ENCODE measurements at regions not wholly inside any gene's neighbourhood (a gene's known extent, or its start where the extent isn't known, plus 50 kb on each side); places are given as distances from the start of the nearest gene placed in this dataset.

GRCh38 chr18:75857558-75857957 lies 430.1 kb upstream of the SMIM21 start (continued):
- TF ChIP-seq, protein P1, sequence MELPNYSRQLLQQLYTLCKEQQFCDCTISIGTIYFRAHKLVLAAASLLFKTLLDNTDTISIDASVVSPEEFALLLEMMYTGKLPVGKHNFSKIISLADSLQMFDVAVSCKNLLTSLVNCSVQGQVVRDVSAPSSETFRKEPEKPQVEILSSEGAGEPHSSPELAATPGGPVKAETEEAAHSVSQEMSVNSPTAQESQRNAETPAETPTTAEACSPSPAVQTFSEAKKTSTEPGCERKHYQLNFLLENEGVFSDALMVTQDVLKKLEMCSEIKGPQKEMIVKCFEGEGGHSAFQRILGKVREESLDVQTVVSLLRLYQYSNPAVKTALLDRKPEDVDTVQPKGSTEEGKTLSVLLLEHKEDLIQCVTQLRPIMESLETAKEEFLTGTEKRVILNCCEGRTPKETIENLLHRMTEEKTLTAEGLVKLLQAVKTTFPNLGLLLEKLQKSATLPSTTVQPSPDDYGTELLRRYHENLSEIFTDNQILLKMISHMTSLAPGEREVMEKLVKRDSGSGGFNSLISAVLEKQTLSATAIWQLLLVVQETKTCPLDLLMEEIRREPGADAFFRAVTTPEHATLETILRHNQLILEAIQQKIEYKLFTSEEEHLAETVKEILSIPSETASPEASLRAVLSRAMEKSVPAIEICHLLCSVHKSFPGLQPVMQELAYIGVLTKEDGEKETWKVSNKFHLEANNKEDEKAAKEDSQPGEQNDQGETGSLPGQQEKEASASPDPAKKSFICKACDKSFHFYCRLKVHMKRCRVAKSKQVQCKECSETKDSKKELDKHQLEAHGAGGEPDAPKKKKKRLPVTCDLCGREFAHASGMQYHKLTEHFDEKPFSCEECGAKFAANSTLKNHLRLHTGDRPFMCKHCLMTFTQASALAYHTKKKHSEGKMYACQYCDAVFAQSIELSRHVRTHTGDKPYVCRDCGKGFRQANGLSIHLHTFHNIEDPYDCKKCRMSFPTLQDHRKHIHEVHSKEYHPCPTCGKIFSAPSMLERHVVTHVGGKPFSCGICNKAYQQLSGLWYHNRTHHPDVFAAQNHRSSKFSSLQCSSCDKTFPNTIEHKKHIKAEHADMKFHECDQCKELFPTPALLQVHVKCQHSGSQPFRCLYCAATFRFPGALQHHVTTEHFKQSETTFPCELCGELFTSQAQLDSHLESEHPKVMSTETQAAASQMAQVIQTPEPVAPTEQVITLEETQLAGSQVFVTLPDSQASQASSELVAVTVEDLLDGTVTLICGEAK (IDR thresholded peaks at IDR 0.05): no peak
- TF ChIP-seq, protein P1 (CRISPR knock-in tag; IDR thresholded peaks at IDR 0.05): no peak
- TF ChIP-seq KDM1A (IDR thresholded peaks at IDR 0.05) (no peak), PCBP1 (IDR thresholded peaks at IDR 0.05; ENCODE audit: low read depth, low read length, poor library complexity, severe bottlenecking) (no peak), ZNF347 (CRISPR knock-in tag; IDR thresholded peaks at IDR 0.05; ENCODE audit: low read depth) (no peak)

All from K562 (cell line).